Suppressor macrophage (primary cell): ENCODE measurements at regions not wholly inside any gene's neighbourhood (a gene's known extent, or its start where the extent isn't known, plus 50 kb on each side); places are given as distances from the start of the nearest gene placed in this dataset.
"Not testable (repeated sequence)": the region's sequence is repeated elsewhere in the genome, so short reads cannot be mapped to it uniquely, and the experiment has no call there.

Experiments used
- DNase-seq, 4 experiments: peaks; one replicate each; pipeline ENCODE4 v3.0.0-alpha.2; 2020 to 2022

DNA sequence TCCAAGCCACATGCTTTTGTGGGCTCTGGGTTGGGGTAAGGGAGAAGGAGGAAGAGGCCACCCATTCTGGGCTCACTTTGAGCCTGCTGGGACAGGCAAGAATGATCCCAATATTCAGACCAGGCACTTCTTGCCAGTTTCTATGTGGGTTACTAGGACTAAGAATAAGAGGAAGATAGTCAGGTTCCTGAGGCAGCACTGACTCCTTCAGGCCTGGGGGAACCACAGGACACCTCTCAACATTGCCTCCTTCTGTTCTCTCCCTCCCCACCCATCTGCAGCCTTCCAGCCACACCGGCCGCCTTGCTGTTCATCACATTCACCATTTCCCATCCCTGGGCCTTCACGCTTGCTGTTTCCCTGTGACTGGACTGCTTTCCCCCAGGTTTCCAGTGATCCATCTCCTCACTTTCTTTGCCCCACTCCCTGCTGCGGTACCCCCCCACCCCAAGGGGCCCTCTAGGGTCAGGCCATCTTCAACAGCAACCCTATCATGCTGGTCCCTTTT lies 69.2 kb upstream of the SIRPA start:
- peak in 3 of 4 experiments; percentile 62 to 71 (median 66) for DNase-seq

DNA sequence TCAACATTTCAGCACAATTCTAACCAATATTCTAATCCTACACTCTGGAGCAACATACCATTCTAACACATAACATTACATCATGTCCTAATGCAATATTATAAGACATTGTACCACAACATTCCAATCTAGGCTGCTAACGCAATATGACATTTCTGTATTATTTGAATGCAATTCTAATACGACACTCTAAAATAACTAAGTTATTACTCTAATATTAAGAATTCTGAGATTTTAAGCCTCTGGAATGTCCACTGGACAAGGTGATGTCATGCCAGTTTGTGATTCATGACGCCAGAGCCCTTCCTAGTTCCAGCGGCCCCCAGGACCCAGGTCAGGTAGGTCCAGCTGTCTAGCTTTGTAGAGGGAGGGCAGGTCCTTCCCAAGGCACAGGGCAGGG lies 69.7 kb upstream of the SIRPA start:
- DNase-seq: no peak

DNA sequence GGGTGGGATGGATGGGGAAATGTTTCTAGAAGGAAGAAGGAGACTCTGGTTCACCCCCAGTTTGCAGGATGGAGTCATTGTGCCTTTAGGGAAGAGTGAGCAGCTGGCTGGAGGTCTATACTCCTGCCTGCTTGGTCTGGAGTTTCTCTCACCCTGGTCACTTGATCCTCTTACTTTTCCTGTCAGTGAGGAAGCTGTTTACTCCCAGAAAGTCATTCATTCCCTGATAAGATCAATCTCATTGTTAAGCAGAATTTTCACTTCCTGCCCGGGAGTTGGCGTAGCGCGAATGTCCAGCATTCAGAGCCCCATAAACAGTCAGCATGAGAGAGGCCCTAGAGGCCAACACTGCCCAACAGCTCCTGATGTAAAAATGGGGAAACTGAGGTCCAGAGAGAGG lies 70.4 kb upstream of the SIRPA start:
- peak in 1 of 4 experiments; percentile 30 for DNase-seq

DNA sequence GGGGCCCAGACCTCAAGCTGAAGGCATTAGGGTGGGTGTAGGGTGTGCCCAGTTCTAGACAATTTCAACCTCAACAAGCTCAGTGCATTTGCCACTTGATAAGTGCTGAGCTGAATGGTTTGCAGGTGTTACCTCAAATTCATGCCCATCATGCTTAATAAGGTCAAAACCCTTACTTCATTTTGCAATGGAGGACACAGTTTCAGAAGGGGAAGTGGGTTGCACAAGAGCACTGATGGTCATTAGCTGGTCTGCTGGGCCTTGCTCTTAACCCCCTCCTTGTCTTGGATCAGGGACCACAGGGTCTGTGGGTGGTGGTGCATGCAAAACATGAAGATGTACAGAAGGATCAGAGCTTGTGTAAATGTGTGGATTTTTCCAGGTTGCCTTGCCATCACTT lies 71.0 kb upstream of the SIRPA start:
- DNase-seq: peak; percentile 63 to 87 (median 82)

DNA sequence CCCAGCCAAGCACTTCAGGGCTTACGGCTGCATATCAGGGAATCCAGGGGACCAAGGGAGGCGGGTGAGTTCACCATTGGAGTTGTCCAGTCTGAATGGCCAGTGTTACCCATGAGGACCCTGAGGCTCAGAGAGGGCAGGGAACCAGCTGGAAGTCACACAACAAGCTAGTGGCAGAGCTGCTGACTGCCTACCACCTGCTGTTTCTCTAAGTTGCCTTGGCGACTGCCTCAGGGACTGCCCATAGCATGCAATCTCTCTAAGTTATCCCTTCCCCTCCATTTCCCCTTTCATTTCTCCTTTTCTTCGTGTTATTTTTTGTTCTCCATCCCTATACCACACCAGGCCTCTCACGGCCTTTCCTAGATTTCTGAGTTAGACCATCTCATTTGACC lies 71.8 kb upstream of the SIRPA start:
- DNase-seq: peak in 3 of 4 experiments; percentile 57 to 71 (median 58)

DNA sequence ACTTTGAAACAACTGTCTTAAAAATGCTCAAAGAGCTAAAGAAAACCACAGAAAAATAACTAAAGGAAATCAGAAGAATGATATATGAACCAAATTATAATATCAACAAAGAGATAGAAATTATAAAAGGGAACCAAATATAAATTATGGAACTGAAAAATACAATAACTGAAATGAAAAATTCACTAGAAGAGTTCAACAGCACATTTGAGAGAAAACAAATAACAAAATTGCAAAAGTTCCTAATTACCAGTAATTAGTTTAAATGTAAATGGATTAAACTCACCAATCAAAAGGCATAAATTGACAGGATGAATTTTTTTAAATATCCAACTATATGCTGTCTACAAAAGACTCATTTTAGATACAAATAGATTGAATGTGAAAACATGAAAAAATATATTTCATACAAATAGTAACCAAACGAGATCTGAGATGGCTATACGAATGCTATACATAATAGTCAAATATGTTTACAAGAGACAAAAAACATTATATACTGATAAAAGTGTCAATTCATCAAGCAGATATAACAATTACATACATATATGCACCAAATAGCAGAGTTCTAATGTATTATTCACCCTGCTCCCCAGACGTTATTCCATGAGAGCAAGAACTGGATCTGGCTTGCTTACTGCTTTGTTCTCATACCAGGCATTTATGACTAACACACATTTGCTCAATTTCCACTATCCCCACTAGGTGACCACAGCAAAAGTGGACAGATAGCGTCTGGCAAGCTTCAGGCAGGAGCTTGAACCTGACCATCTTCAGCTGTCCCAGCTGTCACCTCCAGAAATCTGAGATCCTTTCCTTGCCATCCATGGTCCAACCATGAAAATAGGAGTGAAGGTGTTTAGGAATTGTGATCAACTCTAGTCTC lies 72.4 kb upstream of the SIRPA start:
- DNase-seq: no peak

DNA sequence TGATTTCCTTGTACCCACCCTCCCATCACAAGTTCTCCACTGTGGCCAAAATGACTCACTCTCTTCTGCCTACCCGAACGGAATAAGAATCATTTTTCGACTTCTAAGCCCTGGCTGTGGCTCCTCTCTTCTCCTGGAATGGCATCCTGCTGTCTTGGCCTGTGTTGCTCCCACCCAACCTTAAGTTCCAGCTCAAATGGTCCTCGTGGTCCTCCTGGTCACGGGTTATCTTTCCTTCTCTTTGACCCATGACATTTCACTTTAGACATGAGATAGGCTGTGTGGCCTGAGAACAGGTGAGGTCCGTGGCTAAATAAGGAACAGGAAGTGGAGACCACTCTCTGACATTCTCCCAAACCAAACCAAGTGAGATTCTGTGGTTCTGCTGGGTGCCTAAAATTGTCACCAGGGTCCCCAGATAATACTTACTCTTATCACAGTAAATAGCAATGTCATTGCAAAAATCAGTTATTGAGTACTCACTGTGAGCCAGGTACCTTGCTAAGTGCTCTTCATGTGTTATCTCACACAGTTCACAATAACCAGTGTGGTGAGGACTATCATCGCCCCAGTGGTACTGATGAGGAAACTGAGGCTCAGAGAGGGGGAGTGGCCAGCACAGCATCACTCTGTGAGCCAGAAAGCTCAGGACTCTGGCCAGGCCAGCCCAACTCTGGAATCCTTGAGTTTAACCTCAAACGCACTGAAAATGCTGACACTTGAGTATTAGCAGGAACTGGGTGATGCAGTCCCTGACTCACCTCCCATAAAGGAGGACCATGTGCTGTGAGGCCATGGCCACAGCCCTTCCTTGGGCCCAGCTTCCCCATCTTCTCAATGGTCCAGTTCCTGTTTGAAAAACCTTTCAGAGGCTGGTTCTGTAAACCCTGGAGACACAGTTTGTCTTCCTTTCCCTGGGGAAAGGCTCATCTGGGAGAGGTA lies 74.8 kb upstream of the SIRPA start:
- DNase-seq: peak; percentile 91 to 97 (median 94)

DNA sequence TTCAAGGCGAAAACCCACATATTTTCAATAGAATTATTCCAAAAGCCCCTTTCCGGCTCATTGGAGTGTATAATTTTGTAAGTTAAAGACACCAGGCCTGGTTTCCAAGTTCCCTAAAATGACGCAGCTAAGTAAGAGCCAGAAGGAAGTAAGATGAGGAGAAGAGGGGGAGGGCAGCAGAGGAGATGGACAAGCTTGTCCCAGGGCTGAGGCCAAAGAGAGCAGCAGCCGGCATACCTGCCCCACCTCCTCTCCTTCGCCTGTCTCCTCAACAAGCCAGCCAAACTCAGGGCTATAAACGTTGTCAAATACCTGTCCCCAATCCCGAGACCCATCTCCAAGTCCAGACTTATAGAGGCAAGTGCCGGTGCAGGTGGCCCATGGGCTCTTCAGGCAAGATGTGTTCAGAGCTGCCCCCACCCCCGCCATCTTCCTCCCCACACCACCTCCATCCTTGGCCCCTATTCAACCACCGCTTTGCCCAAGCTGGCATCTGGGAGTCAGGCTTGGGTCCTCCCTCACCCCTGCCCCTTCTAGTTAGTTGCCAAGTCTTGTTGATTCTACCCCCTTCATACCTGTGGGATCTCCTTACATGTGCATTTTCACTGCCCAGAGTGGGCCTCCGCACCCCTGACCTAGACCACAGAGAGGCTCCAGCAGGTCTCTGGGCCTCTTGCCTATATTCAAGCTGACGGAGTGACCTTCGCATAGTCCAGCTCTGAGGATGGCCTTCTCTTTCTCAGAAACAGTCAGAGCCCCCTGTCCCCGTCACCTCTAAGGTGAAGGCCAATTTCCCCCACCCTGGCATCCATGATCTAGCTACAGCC lies 75.7 kb upstream of the SIRPA start:
- DNase-seq: peak; percentile 78 to 92 (median 84)

DNA sequence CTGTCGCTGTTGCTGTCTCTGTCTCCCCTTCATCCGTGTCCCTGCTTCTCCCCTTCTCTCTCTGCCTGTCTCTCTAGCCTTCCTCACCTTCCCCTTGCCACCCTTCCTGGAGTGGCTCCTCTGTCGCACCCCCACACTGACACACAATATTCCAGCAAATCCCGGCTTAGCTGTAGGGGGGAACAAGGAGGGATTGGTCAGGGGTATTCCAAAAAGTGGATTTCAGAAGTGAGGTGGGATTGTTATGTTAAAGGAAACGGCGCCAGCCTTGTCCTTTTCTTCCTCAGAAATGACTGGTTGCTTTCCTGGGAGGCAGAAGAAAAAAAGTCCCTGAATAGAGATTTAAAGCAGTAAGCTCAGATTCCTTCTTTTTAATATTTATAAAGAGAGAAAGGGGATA lies 76.3 kb upstream of the SIRPA start:
- DNase-seq: peak in 1 of 4 experiments; percentile 41

DNA sequence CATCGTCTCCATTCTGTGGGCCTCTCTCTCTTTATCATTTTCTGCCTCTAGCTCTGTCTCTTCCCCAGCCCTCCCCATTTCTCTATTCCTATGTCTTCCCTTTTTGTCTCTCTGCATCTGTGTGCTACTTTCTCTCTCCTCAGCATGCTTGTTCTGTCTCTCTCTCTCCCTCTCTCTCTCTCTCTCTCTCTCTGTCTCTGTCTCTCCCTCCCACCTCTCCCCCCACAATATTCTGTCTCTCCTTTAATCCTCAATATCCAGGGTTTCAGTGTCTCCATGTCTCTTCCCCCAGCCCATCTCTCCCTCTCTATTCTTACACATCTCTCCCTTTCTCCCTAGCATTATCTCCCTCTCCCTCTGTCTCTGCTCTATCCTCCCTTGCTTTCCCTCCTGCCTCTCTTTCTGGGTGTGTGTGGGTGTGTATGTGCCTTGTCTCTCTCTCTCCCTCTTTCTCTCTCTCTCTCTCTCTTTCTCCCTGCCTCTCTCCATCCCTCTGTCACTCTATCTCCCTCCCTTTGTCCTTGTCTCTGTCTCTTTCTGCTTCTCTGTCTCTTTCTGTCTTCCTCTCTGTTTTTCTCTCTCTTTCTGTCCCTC lies 76.9 kb upstream of the SIRPA start:
- DNase-seq: peak in 1 of 4 experiments; percentile 24

DNA sequence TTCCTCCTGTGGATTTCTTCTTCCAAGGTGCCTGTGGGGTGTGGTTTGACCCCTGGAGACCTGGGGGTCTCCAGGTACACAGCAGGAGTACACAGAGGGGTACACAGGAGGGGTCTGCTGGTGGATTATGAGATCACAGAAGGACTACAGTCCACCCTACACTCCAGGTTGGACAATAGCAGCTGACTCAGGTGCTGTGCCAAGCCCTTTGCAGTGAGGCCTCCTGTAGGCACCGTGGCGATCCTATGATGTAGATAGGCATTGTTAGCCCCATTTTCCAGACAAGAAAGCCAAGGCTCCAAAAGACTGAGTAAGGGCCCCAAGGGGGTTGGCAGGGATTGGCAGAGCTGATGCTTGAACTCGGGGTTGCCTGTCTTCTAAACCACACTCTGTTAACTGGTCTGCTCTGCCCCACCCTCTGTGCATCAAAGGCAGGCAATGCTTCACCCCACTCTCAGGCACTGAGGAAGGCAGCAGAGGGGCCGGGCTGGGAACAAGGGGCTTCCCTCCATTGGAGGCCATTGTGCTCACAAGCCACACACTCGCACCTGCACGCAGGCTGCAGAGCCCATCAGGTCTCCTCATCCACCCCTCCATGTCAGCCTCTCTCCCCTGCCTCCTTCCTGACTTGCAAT lies 77.5 kb upstream of the SIRPA start:
- DNase-seq: no peak

DNA sequence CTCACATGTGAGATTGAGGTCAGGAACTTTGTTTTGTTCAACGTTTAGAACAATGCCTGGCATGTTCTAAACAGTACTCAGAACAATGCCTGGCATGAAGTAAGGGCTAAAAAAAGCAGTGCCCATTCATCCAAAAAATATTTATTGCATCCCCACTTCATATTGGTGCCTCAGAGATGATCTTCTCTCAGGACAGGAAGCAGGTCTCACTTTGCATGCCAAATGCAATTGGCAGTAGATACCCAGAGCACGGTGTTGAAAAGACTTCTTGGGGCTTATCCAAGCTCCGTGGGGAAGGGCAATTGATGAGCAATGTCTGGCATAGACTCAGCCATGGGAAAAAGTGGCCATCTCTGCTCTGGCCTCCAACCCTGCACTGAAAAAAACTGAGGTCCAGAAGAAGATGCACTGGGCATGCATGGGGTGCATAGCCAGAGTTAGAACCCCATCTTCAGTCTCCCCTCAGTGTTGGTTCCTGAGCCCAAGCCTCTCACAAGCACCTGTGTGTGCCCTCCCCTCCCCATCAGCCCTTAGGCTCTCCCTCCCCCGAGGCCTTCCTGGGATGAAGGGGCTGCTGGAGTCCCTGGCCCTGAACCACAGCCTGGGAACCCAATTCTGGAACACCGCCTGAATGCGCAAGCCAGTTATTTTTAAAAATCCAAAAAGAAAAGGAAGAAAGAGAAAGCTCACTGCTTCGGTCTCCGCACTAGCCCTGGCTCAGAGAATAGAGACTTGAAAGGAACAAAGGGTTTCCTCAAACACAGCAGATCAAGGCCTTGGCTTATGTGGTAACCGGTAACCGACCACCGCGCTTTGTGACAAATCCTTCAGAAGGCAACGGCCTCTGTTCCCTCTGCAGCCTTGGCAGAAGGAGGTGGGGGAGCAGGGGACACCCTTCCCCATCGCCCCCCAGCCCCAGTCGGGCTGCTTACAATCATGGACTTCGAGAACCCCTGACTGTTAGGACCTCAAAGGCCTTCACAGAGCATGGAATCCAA lies 78.5 kb upstream of the SIRPA start:
- peak in 3 of 4 experiments; percentile 41 to 58 (median 56) for DNase-seq

DNA sequence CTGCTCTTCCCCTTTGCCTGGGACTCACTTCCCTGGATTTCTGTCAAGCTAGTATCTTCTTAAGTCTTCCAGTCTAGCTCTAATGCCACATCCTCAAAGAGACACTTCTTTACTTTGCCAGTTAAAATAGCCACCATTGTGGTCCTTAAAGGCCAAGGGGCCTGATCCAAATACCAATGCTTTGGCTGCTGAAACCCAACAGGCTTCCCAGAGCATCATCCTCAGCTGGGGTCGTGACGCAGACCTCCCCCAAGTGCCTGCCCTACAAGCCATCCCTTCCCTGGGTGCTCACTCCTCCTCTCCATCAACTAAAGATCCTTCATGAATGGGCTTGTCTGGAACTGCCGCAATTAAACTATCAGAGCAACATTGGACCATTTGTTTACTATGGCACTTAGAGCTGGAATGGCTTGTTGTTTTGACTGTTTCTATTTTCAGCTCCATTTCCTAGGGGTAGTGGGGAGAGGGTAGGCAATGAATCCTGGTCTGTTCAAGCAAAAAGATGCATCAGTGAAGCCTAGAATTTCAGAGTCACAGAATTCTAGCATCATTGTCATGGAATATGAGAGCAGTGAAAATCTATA lies 79.6 kb upstream of the SIRPA start:
- DNase-seq: no peak

DNA sequence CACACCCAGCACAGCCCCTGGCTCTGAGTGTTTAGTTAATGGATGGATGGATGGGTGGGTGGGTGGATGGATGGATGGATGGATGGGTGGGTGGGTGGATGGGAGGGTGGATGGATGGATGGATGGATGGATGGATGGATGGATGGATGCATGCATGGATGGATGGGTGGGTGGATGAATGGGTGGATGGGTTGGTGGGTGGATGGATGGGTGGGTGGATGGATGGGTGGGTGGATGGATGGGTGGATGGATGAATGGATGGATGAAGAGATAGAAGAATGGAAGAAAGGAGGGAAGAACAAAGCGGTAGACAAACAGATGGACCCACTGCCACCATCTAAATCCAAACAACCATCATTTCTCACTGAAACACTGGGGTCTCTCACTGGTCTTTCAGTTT lies 80.3 kb upstream of the SIRPA start:
- DNase-seq: not testable (repeated sequence)

DNA sequence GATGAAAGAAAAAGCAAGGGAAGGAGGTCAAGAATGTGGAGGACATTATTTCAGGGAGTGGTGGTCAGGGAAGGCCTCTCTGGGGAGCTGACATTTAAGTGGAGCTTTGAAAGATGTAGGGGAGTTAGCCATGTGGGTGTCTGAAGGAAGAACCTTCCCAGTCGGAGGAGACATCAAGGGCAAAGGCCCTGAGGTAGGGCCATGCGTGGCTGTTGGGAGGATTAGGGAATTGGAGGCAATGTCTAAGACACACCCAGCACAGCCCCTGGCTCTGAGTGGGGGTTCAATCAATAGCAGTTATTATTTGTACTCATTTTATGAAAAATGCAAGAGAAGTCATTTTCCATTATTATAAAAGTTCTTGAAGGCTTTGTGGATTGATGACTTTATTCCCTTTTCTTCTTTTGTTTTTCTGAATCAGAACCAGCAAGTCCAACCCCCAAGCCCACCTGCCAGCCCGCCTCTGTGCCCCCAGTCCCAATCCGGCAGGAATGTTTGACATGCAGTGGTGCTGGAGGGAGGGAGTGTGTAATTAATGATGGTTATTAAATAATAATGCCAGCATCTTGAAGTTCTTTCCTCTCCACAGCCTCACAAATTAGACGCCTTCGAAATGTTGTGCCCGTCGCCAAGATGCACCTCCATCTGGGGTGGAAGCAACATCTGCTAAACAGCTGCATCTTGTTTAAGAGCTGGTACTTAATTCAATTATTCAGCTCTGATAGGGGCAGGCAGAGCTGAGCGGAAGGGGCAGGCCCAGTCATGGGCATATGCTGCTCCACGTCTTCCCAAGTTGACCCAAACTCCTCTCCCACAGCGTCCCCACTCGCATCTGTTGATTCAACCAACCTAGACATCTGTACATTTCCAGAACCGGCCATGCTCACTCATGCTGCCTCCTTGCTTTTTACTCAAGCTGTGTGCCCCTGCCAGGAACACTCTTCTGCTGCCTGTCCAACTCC lies 81.3 kb upstream of the SIRPA start:
- DNase-seq: no peak

DNA sequence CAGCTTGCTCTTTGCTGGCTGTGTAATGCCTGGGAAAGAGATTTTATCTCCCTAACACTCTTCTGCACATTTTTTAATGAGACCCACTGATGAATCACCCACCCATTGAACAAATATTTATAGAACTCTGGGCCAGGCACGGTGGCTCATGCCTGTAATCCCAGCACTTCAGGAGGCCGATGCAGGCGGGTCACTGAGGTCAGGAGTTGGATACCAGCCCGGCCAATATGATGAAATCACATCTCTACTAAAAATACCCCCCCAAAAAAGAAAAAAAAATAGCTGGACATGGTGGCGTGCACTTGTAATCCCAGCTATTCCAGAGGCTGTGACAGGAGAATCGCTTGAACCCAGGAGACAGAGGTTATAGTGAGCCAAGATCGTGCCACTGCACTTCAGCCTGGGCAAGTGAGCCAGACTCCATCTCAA lies 82.1 kb upstream of the SIRPA start:
- DNase-seq: peak in 1 of 4 experiments; percentile 53

DNA sequence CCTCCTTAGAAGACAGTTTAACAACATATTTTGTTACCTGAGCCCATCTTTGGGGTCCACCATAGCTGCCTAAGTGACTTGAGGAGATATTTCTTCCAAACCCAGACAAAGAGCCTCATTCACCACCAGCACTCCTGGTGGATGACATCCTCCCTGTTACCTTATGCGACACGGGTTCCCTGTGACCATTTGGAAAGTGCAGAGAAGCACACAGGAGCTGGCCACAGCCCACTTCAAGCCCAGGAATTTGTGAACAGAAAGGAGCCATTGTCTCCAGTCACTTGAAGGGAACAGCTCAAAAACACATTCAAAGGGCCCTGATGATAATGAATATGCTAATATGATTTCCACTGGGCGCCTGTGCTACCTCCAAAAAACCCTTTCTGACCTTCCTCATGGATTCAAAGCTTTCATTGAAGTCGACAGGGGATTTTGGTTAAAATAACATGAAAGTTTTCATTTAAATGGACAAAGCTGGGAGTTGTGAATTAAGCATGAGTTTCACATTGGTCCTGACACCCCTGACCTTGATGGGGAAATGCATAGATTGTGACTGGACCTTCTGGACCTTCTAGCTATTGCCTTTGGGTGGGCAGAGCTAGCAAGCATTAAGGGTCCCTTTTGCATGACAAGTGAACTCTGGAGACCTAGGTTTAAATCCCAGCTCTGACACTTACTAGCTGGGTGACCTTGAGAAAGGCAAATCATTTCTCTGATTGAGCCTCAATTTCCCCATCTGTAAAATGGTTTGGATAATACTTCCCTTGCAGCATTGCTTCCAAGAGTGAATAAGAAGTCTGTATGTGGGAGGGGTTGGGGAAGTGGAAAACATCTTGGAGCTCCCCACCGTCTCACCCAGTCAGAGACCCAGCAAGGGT lies 83.3 kb upstream of the SIRPA start:
- DNase-seq: no peak
